GM23338 (cell line): ENCODE measurements at regions not wholly inside any gene's neighbourhood (a gene's known extent, or its start where the extent isn't known, plus 50 kb on each side); places are given as distances from the start of the nearest gene placed in this dataset.

Experiments
- ATAC-seq: fragments of 200-7000 bp; cut with Tn5 transposase; 3 replicates; pipeline ENCODE4 v1.9.1; 2020
- DNase-seq: peaks from one replicate; pipeline ENCODE4 v3.0.0-alpha.2; 2015; ENCODE audit warnings: low spot score
- H2AFZ ChIP-seq: fragments of 200-600 bp; sonication (generic); 2 replicates; pipeline ENCODE4 v1.8.0; 2016; ENCODE audit warnings: antibody characterized with exemption, mild to moderate bottlenecking, moderate library complexity
- H3F3A ChIP-seq: fragments of 200-600 bp; sonication (generic); replicated peaks from 2 replicates; pipeline ENCODE4 v1.8.0; 2017; ENCODE audit warnings: antibody characterized with exemption, mixed run types, low read depth
- H3K27ac ChIP-seq: fragments of 200-600 bp; sonication (generic); 2 replicates; pipeline ENCODE4 v1.6.1; 2016; ENCODE audit warnings: low read depth
- H3K27me3 ChIP-seq: fragments of 200-600 bp; sonication (generic); 2 replicates; pipeline ENCODE4 v1.8.0; 2016; ENCODE audit warnings: mild to moderate bottlenecking, mixed run types, moderate library complexity; ENCODE audit not compliant: insufficient read depth
- H3K36me3 ChIP-seq: fragments of 200-600 bp; sonication (generic); 2 replicates; pipeline ENCODE4 v1.8.0; 2016; ENCODE audit warnings: mild to moderate bottlenecking; ENCODE audit not compliant: insufficient read depth
- H3K4me1 ChIP-seq: fragments of 200-600 bp; sonication (generic); 2 replicates; pipeline ENCODE4 v1.8.0; 2016; ENCODE audit warnings: mild to moderate bottlenecking, moderate library complexity; ENCODE audit not compliant: insufficient read depth
- H3K4me2 ChIP-seq: fragments of 200-600 bp; sonication (generic); 2 replicates; pipeline ENCODE4 v1.7.1; 2017; ENCODE audit warnings: mixed run types
- H3K4me3 ChIP-seq: fragments of 200-600 bp; sonication (generic); 2 replicates; pipeline ENCODE4 v1.6.1; 2016; ENCODE audit warnings: mixed run types
- H3K79me2 ChIP-seq: fragments of 200-600 bp; sonication (generic); replicated peaks from 2 replicates; pipeline ENCODE4 v1.8.0; 2017; ENCODE audit warnings: mild to moderate bottlenecking; ENCODE audit not compliant: insufficient read depth
- H3K9me2 ChIP-seq: fragments of 200-600 bp; sonication (generic); 2 replicates; pipeline ENCODE4 v1.8.0; 2017; ENCODE audit not compliant: insufficient read depth
- H4K20me1 ChIP-seq: fragments of 200-600 bp; sonication (generic); replicated peaks from 2 replicates; pipeline ENCODE4 v1.8.0; 2017; ENCODE audit warnings: mild to moderate bottlenecking; ENCODE audit not compliant: insufficient read depth
- H3K27ac Mint-ChIP-seq: 2 replicates; pipeline ENCODE4 v1.8.0; 2020; ENCODE audit warnings: inconsistent platforms, mild to moderate bottlenecking, moderate library complexity, mixed read lengths
- H3K27me3 Mint-ChIP-seq: 3 replicates; pipeline ENCODE4 v1.8.0; 2022; ENCODE audit warnings: low read depth, mild to moderate bottlenecking, moderate library complexity, mixed read lengths, inconsistent platforms; ENCODE audit not compliant: insufficient read depth, poor library complexity
- H3K36me3 Mint-ChIP-seq: 3 replicates; pipeline ENCODE4 v1.8.0; 2021; ENCODE audit warnings: low read depth, mild to moderate bottlenecking, inconsistent platforms, moderate library complexity, mixed read lengths
- H3K4me1 Mint-ChIP-seq: 3 replicates; pipeline ENCODE4 v1.8.0; 2020; ENCODE audit warnings: mild to moderate bottlenecking, inconsistent platforms, mixed read lengths
- H3K4me3 Mint-ChIP-seq: 3 replicates; pipeline ENCODE4 v1.8.0; 2021; ENCODE audit warnings: moderate library complexity, mild to moderate bottlenecking, inconsistent platforms, mixed read lengths
- H3K9me3 Mint-ChIP-seq: 3 replicates; pipeline ENCODE4 v1.8.0; 2020; ENCODE audit warnings: moderate library complexity, mild to moderate bottlenecking, inconsistent platforms, mixed read lengths
- CREB1 ChIP-seq: fragments of 250-450 bp; sonication (Bioruptor Pico); IDR thresholded peaks from 2 replicates; pipeline ENCODE4 v1.5.0; 2020; ENCODE audit warnings: low read depth, mild to moderate bottlenecking, moderate library complexity
- EZH2 ChIP-seq: fragments of 200-600 bp; sonication (generic); IDR thresholded peaks from one replicate; pipeline ENCODE4 v1.8.0; 2017; ENCODE audit warnings: antibody characterized with exemption, mild to moderate bottlenecking, low read depth; ENCODE audit not compliant: unreplicated experiment
- EZH2phosphoT487 ChIP-seq: fragments of 200-600 bp; sonication (generic); IDR thresholded peaks from one replicate; pipeline ENCODE4 v1.8.1; 2018; ENCODE audit warnings: antibody characterized with exemption; ENCODE audit not compliant: unreplicated experiment
- JUNB ChIP-seq: IDR thresholded peaks from one replicate; pipeline ENCODE4 v1.6.1; 2016; ENCODE audit warnings: antibody characterized with exemption; ENCODE audit not compliant: unreplicated experiment
- NANOG ChIP-seq: IDR thresholded peaks from 2 replicates; pipeline ENCODE4 v1.6.1; 2016; ENCODE audit warnings: antibody characterized with exemption, borderline replicate concordance
- POLR2AphosphoS5 ChIP-seq: IDR thresholded peaks from 2 replicates; pipeline ENCODE4 v1.6.1; 2016; ENCODE audit warnings: antibody characterized with exemption, low read depth
- ZNF114 ChIP-seq: fragments of 250-450 bp; sonication (Bioruptor Pico); IDR thresholded peaks from 2 replicates; pipeline ENCODE4 v1.5.0; 2020; ENCODE audit warnings: mild to moderate bottlenecking, moderate library complexity
- ZNF331 ChIP-seq: fragments of 250-450 bp; sonication (Bioruptor Pico); IDR thresholded peaks from 2 replicates; pipeline ENCODE4 v1.5.0; 2020; ENCODE audit warnings: low read depth, mild to moderate bottlenecking, moderate library complexity
- ZNF462 ChIP-seq: fragments of 250-450 bp; sonication (Bioruptor Pico); IDR thresholded peaks from 2 replicates; pipeline ENCODE4 v1.5.0; 2020; ENCODE audit warnings: mild to moderate bottlenecking, moderate library complexity
- TF ChIP-seq, protein P1 (sequence below): IDR thresholded peaks from 2 replicates; pipeline ENCODE4 v1.6.1; 2016; ENCODE audit warnings: antibody characterized with exemption
- TF ChIP-seq, protein P2 (sequence below): IDR thresholded peaks from one replicate; pipeline ENCODE4 v1.6.1; 2018; ENCODE audit warnings: antibody characterized with exemption; ENCODE audit not compliant: unreplicated experiment

DNA sequence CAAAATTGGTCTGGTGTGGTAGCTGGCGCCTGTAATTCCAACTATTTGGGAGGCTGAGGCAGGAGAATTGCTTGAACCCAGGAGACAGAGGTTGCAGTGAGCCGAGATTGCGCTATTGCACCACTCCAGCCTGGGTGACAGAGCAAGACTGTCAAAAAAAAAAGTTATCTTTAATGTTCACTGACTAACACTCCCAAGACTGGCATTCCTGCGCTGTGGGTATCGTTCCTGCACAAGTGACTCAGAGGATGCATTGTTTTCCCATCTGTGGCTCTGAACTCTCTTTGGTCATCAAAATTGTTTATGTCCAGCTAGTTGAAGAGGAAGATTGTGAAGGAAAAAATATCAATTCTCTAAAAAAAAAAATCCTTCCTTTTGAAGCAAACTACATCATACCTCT, 539.0 kb downstream of the SOX11 start:
- Mint-ChIP-seq H3K4me3 (no peak overlapping the region), H3K27ac (no peak overlapping the region), H3K36me3 (no peaks in the 10 kb centered on the region), H3K27me3 (peaks cover 1% of the 10 kb centered on the region), H3K9me3 (peaks cover 70% of the 10 kb centered on the region), H3K4me1 (no peaks in the 10 kb centered on the region)
- H3K4me3 ChIP-seq: no peak overlapping the region
- ATAC-seq: no peak
- no peaks in the 10 kb centered on the region for H3F3A ChIP-seq
- TF ChIP-seq POLR2AphosphoS5 (no peak), JUNB (no peak)
- no peaks in the 10 kb centered on the region for H4K20me1 ChIP-seq
- no peaks in the 10 kb centered on the region for H3K4me1 ChIP-seq
- no peak for DNase-seq
- H3K4me2 ChIP-seq: no peak overlapping the region
- no peak overlapping the region for H2AFZ ChIP-seq
- no peak overlapping the region for H3K27ac ChIP-seq
- no peaks in the 10 kb centered on the region for H3K9me2 ChIP-seq
- no peaks in the 10 kb centered on the region for H3K36me3 ChIP-seq
- no peaks in the 10 kb centered on the region for H3K27me3 ChIP-seq
- no peaks in the 10 kb centered on the region for H3K79me2 ChIP-seq

- Mint-ChIP-seq H3K27ac (no peak overlapping the region), H3K9me3 (peaks cover 75% of the 10 kb centered on the region), H3K36me3 (peaks cover 5% of the 10 kb centered on the region; the same call in 1 of the 3 replicates), H3K4me3 (no peak overlapping the region), H3K27me3 (peaks cover 4% of the 10 kb centered on the region), H3K4me1 (no peaks in the 10 kb centered on the region)
- H3K9me2 ChIP-seq: no peaks in the 10 kb centered on the region
- H3K4me2 ChIP-seq: no peak overlapping the region
- no peak for TF ChIP-seq EZH2phosphoT487
- no peak for TF ChIP-seq EZH2
- TF ChIP-seq ZNF114 (CRISPR knock-in tag): no peak
- no peak for TF ChIP-seq JUNB
- TF ChIP-seq, protein P1, sequence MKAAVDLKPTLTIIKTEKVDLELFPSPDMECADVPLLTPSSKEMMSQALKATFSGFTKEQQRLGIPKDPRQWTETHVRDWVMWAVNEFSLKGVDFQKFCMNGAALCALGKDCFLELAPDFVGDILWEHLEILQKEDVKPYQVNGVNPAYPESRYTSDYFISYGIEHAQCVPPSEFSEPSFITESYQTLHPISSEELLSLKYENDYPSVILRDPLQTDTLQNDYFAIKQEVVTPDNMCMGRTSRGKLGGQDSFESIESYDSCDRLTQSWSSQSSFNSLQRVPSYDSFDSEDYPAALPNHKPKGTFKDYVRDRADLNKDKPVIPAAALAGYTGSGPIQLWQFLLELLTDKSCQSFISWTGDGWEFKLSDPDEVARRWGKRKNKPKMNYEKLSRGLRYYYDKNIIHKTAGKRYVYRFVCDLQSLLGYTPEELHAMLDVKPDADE: no peak
- no peak for TF ChIP-seq ZNF331 (CRISPR knock-in tag)
- no peak for TF ChIP-seq CREB1
- no peak for TF ChIP-seq POLR2AphosphoS5
- TF ChIP-seq ZNF462 (CRISPR knock-in tag): no peak
- TF ChIP-seq, protein P2, sequence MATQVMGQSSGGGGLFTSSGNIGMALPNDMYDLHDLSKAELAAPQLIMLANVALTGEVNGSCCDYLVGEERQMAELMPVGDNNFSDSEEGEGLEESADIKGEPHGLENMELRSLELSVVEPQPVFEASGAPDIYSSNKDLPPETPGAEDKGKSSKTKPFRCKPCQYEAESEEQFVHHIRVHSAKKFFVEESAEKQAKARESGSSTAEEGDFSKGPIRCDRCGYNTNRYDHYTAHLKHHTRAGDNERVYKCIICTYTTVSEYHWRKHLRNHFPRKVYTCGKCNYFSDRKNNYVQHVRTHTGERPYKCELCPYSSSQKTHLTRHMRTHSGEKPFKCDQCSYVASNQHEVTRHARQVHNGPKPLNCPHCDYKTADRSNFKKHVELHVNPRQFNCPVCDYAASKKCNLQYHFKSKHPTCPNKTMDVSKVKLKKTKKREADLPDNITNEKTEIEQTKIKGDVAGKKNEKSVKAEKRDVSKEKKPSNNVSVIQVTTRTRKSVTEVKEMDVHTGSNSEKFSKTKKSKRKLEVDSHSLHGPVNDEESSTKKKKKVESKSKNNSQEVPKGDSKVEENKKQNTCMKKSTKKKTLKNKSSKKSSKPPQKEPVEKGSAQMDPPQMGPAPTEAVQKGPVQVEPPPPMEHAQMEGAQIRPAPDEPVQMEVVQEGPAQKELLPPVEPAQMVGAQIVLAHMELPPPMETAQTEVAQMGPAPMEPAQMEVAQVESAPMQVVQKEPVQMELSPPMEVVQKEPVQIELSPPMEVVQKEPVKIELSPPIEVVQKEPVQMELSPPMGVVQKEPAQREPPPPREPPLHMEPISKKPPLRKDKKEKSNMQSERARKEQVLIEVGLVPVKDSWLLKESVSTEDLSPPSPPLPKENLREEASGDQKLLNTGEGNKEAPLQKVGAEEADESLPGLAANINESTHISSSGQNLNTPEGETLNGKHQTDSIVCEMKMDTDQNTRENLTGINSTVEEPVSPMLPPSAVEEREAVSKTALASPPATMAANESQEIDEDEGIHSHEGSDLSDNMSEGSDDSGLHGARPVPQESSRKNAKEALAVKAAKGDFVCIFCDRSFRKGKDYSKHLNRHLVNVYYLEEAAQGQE: no peak
- no peak for TF ChIP-seq NANOG
- no peak for ATAC-seq
- H3K4me3 ChIP-seq: no peak overlapping the region
- H4K20me1 ChIP-seq: no peaks in the 10 kb centered on the region
- no peak overlapping the region for H3K27ac ChIP-seq
- DNase-seq: no peak
- no peaks in the 10 kb centered on the region for H3F3A ChIP-seq
- H3K4me1 ChIP-seq: no peaks in the 10 kb centered on the region
- no peaks in the 10 kb centered on the region for H3K79me2 ChIP-seq
- H2AFZ ChIP-seq: no peak overlapping the region
- H3K27me3 ChIP-seq: no peaks in the 10 kb centered on the region
- H3K36me3 ChIP-seq: no peaks in the 10 kb centered on the region
These were observed 541.8 kb downstream of the SOX11 start for GRCh38 chr2:6233993-6234392.
